A549 (cell line): ENCODE measurements at regions not wholly inside any gene's neighbourhood (a gene's known extent, or its start where the extent isn't known, plus 50 kb on each side); places are given as distances from the start of the nearest gene placed in this dataset.

Source experiments
- BHLHE40 ChIP-seq: IDR thresholded peaks from 2 replicates; pipeline ENCODE4 v1.6.1; 2012; ENCODE audit warnings: low read depth, low read length, inconsistent platforms
- CEBPB ChIP-seq, 2 experiments: fragments of >200 bp in 1 of 2; sonication (Bioruptor Twin) in 1 of 2; formaldehyde crosslinking in 1 of 2; IDR thresholded peaks; 2 replicates each; pipeline ENCODE4 v1.6.1; 2012 to 2016
- CTCF ChIP-seq: fragments of >200 bp; sonication (Bioruptor Twin); formaldehyde crosslinking; IDR thresholded peaks from 3 replicates; pipeline ENCODE4 v1.5.1; 2016
- EP300 ChIP-seq, 2 experiments: fragments of >200 bp; sonication (Bioruptor Twin); formaldehyde crosslinking; IDR thresholded peaks; 2 replicates in 1 of 2; 3 replicates in 1 of 2; pipeline ENCODE4 v1.6.1; 2016 to 2017
- GATA3 ChIP-seq: IDR thresholded peaks from 2 replicates; pipeline ENCODE4 v1.6.1; 2012; ENCODE audit warnings: borderline replicate concordance
- HEYL ChIP-seq: fragments of 250-450 bp; sonication (Bioruptor Pico); IDR thresholded peaks from 2 replicates; pipeline ENCODE4 v1.8.0; 2021; ENCODE audit warnings: mild to moderate bottlenecking, moderate library complexity
- POLR2A ChIP-seq: IDR thresholded peaks from 2 replicates; pipeline ENCODE4 v1.6.1; 2012; ENCODE audit warnings: mild to moderate bottlenecking, low read length
- RARB ChIP-seq: fragments of 250-450 bp; sonication (Bioruptor Pico); IDR thresholded peaks from 2 replicates; pipeline ENCODE4 v1.8.0; 2021; ENCODE audit warnings: mild to moderate bottlenecking, moderate library complexity
- RNF2 ChIP-seq: fragments of 200-600 bp; sonication (generic); IDR thresholded peaks from 2 replicates; pipeline ENCODE4 v1.6.1; 2016; ENCODE audit warnings: low read depth, mild to moderate bottlenecking, antibody characterized with exemption, moderate library complexity, borderline replicate concordance
- SMC3 ChIP-seq: fragments of >200 bp; sonication (Bioruptor Twin); formaldehyde crosslinking; IDR thresholded peaks from 3 replicates; pipeline ENCODE4 v1.6.1; 2018; ENCODE audit warnings: inconsistent platforms

- TF ChIP-seq GATA3, result no peak
- no peak for TF ChIP-seq EP300 (IDR thresholded peaks at IDR 0.05)
- TF ChIP-seq RNF2, result no peak
- no peak for TF ChIP-seq CEBPB (IDR thresholded peaks at IDR 0.05)
- TF ChIP-seq CTCF, result no peak
- TF ChIP-seq BHLHE40, result no peak
- no peak for TF ChIP-seq SMC3
- TF ChIP-seq HEYL, result no peak
- no peak for TF ChIP-seq RARB (CRISPR knock-in tag)
- TF ChIP-seq POLR2A, result no peak
Measured at GRCh38 chr2:126436411-126436810, 219.5 kb upstream of the GYPC start.
